DND-41 (cell line): ENCODE measurements at regions not wholly inside any gene's neighbourhood (a gene's known extent, or its start where the extent isn't known, plus 50 kb on each side); places are given as distances from the start of the nearest gene placed in this dataset.

Experiments used
- ATAC-seq: fragments of 200-7000 bp; cut with Tn5 transposase; 3 replicates; pipeline ENCODE4 v1.9.1; 2021; ENCODE audit warnings: low read depth; ENCODE audit not compliant: insufficient read depth
- DNase-seq: peaks from one replicate; pipeline ENCODE4 v3.0.0-alpha.2; 2020
- H2AFZ ChIP-seq: 2 replicates; pipeline ENCODE4 v1.6.0; 2012; ENCODE audit warnings: low read depth, low read length
- H3K27ac ChIP-seq: 2 replicates; pipeline ENCODE4 v1.5.1; 2012; ENCODE audit warnings: low read length, inconsistent platforms
- H3K27me3 ChIP-seq: fragments of 200-600 bp; sonication (generic); 2 replicates; pipeline ENCODE4 v1.6.0; 2012; ENCODE audit warnings: low read length, mild to moderate bottlenecking, inconsistent platforms; ENCODE audit not compliant: insufficient read depth, poor library complexity
- H3K36me3 ChIP-seq: 2 replicates; pipeline ENCODE4 v1.5.1; 2012; ENCODE audit warnings: low read length, inconsistent platforms; ENCODE audit not compliant: insufficient read depth
- H3K4me1 ChIP-seq: 2 replicates; pipeline ENCODE4 v1.5.1; 2012; ENCODE audit warnings: mild to moderate bottlenecking, low read length; ENCODE audit not compliant: insufficient read depth
- H3K4me2 ChIP-seq: 2 replicates; pipeline ENCODE4 v1.6.0; 2012; ENCODE audit warnings: mild to moderate bottlenecking, moderate library complexity, low read length, inconsistent platforms; ENCODE audit not compliant: insufficient read depth
- H3K4me3 ChIP-seq, 2 experiments: fragments of 200-600 bp in 1 of 2; shearing (Covaris generic) in 1 of 2; 2 replicates each; pipeline ENCODE4 v1.5.1; 2012 to 2016; ENCODE audit warnings: inconsistent platforms in 2 of 2, low read length in 2 of 2, mild to moderate bottlenecking in 2 of 2, low read depth in 1 of 2, moderate library complexity in 1 of 2
- H3K79me2 ChIP-seq: 2 replicates; pipeline ENCODE4 v1.6.0; 2012; ENCODE audit warnings: low read length, inconsistent platforms; ENCODE audit not compliant: insufficient read depth
- H3K9ac ChIP-seq: 2 replicates; pipeline ENCODE4 v1.6.0; 2012; ENCODE audit warnings: low read depth, mild to moderate bottlenecking, inconsistent platforms, low read length, moderate library complexity
- H3K9me3 ChIP-seq: 2 replicates; pipeline ENCODE4 v1.5.1; 2012; ENCODE audit warnings: low read length, moderate library complexity, mild to moderate bottlenecking, inconsistent platforms; ENCODE audit not compliant: insufficient read depth, severe bottlenecking
- H4K20me1 ChIP-seq: 2 replicates; pipeline ENCODE4 v1.6.0; 2012; ENCODE audit warnings: low read length; ENCODE audit not compliant: insufficient read depth
- EZH2 ChIP-seq: IDR thresholded peaks from 3 replicates; pipeline ENCODE4 v1.6.1; 2012; ENCODE audit warnings: borderline replicate concordance, low read depth, mild to moderate bottlenecking, moderate library complexity, low read length, inconsistent platforms; ENCODE audit not compliant: severe bottlenecking
- TF ChIP-seq, protein P1 (sequence below): IDR thresholded peaks from 2 replicates; pipeline ENCODE4 v1.5.1; 2012; ENCODE audit warnings: borderline replicate concordance, low read length, moderate library complexity, mild to moderate bottlenecking; ENCODE audit not compliant: poor library complexity, severe bottlenecking; ENCODE audit errors: extremely low read depth

DNA sequence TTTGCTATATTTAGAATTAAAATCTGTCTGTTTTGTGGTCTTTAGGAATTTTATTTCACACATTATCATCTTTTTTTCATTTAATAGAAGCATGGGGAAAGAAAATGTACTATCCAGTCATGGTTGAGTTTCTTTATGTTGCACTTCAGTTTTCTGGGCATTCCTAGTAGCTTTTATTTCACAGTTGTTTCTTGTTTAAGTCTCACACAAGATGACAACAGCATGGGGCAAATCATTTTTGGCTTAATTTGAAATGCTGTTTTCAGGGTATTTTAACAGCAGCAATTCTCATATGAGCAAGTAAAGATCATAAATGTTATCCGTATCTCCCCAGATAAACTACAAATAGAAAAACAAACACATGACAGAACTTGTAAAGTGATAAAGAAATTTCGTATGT lies 1600.2 kb downstream of the PCDH9 start:
- Histone ChIP-seq H3K9me3 (no peaks in the 10 kb centered on the region), H3K4me2 (no peak overlapping the region), H4K20me1 (no peaks in the 10 kb centered on the region), H3K9ac (no peak overlapping the region), H3K36me3 (no peaks in the 10 kb centered on the region), H3K27me3 (no peaks in the 10 kb centered on the region), H3K4me3 (no peak overlapping the region), H3K4me1 (no peaks in the 10 kb centered on the region), H2AFZ (no peak overlapping the region), H3K27ac (no peak overlapping the region), H3K79me2 (no peaks in the 10 kb centered on the region)
- DNase-seq: no peak
- no peak for ATAC-seq
- TF ChIP-seq, protein P1, sequence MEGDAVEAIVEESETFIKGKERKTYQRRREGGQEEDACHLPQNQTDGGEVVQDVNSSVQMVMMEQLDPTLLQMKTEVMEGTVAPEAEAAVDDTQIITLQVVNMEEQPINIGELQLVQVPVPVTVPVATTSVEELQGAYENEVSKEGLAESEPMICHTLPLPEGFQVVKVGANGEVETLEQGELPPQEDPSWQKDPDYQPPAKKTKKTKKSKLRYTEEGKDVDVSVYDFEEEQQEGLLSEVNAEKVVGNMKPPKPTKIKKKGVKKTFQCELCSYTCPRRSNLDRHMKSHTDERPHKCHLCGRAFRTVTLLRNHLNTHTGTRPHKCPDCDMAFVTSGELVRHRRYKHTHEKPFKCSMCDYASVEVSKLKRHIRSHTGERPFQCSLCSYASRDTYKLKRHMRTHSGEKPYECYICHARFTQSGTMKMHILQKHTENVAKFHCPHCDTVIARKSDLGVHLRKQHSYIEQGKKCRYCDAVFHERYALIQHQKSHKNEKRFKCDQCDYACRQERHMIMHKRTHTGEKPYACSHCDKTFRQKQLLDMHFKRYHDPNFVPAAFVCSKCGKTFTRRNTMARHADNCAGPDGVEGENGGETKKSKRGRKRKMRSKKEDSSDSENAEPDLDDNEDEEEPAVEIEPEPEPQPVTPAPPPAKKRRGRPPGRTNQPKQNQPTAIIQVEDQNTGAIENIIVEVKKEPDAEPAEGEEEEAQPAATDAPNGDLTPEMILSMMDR: no peak
- no peak for TF ChIP-seq EZH2

DNA sequence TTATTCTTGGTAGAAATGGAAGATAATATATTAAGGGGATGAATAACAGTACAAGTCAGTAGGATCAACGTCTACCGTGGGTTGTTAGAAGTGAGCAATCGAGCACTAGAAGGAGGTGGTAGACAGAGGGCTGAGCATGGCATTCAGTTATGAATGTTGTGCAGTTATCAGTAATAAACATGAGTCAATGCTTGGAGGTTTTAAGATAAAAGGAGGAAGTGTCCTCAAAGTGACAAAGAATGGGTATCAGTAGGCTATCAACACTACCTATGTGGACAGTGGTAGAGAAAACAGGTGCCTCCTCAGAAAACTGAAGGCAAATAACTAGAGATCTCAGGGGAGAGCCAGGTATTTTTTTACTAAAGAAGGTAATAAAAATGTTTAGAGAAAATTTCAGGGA lies 1607.0 kb downstream of the PCDH9 start:
- no peaks in the 10 kb centered on the region for H4K20me1 ChIP-seq
- no peaks in the 10 kb centered on the region for H3K36me3 ChIP-seq
- no peak overlapping the region for H2AFZ ChIP-seq
- TF ChIP-seq, protein P1: no peak
- no peak for TF ChIP-seq EZH2
- H3K9me3 ChIP-seq: no peaks in the 10 kb centered on the region
- ATAC-seq (no peak), DNase-seq (no peak)
- H3K27me3 ChIP-seq: no peaks in the 10 kb centered on the region
- H3K27ac ChIP-seq: no peak overlapping the region
- H3K4me1 ChIP-seq: no peaks in the 10 kb centered on the region
- no peaks in the 10 kb centered on the region for H3K79me2 ChIP-seq
- H3K4me2 ChIP-seq: no peak overlapping the region
- H3K4me3 ChIP-seq: no peak overlapping the region
- H3K9ac ChIP-seq: no peak overlapping the region

DNA sequence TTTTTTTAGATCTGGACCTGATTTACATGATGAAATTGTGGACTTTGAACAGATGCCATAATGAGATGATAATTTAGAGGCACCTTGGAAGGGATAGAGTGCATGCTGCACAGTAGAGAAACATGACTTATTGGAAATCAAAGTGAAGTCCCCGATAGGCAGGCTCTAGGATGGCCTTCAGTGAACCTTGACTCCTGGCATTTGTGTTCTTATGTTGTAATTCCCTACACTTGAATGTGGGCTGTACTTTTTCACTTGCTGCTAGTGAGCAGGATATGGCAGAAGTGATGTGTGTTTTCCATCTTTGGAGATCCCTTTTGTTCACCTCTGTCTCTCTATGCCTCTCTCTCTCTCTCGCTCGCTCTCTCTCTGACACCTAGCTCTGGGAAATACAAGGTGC lies 1614.6 kb downstream of the PCDH9 start:
- Histone ChIP-seq H3K9ac (no peak overlapping the region), H3K4me3 (no peak overlapping the region), H3K27me3 (no peaks in the 10 kb centered on the region), H3K27ac (no peak overlapping the region), H3K36me3 (no peaks in the 10 kb centered on the region), H4K20me1 (no peaks in the 10 kb centered on the region), H3K79me2 (no peaks in the 10 kb centered on the region), H3K9me3 (no peaks in the 10 kb centered on the region), H3K4me1 (no peaks in the 10 kb centered on the region), H3K4me2 (no peak overlapping the region), H2AFZ (no peak overlapping the region)
- ATAC-seq (no peak), DNase-seq (no peak)
- TF ChIP-seq EZH2: no peak

DNA sequence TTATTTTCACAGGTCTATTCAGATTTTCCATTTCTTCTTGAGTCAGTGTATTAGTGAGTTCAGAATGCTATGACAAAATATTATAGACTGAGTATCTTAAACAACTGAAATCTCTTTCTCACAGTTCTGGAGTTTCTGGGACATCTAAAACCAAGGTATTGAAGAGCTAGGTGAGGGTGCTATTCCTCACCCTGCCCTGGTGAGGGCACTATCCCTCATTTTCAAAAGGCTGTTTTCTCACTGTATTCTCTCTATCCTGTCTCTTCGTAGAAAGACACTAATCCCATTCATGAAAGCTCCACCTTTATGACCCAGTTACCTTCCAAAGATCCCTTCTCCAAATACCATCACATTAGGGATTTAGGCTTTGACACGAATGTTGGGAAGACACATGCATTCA lies 1617.1 kb downstream of the PCDH9 start:
- ATAC-seq (no peak), DNase-seq (no peak)
- H3K4me3 ChIP-seq: no peak overlapping the region
- H3K4me1 ChIP-seq: no peaks in the 10 kb centered on the region
- no peak overlapping the region for H3K4me2 ChIP-seq
- H3K27me3 ChIP-seq: no peaks in the 10 kb centered on the region
- H3K9me3 ChIP-seq: no peaks in the 10 kb centered on the region
- H3K36me3 ChIP-seq: no peaks in the 10 kb centered on the region
- no peak overlapping the region for H3K9ac ChIP-seq
- H3K79me2 ChIP-seq: no peaks in the 10 kb centered on the region
- TF ChIP-seq EZH2: no peak
- TF ChIP-seq, protein P1: peak; percentile 43
- no peak overlapping the region for H2AFZ ChIP-seq
- H4K20me1 ChIP-seq: no peaks in the 10 kb centered on the region
- no peak overlapping the region for H3K27ac ChIP-seq
